CD14-positive monocyte (primary cell): ENCODE measurements at regions not wholly inside any gene's neighbourhood (a gene's known extent, or its start where the extent isn't known, plus 50 kb on each side); places are given as distances from the start of the nearest gene placed in this dataset.

ENCODE experiments used
- DNase-seq, 3 donors: peaks; one replicate each; pipeline ENCODE4 v3.0.0-alpha.2; 2011 to 2022
- H2AFZ ChIP-seq: 2 replicates; pipeline ENCODE4 v1.6.0; 2012; ENCODE audit warnings: mild to moderate bottlenecking, low read depth, low read length, inconsistent platforms; ENCODE audit not compliant: insufficient read depth, poor library complexity, severe bottlenecking
- H3K27ac ChIP-seq, 2 donors: 1 replicate in 1 of 2; 2 replicates in 1 of 2; pipeline ENCODE4 v1.5.1; 2012 to 2013; ENCODE audit warnings: low read length in 2 of 2, control low read depth in 1 of 2, inconsistent platforms in 1 of 2, low read depth in 1 of 2, mild to moderate bottlenecking in 1 of 2
- H3K27me3 ChIP-seq, 2 donors: one replicate each; pipeline versions ENCODE4 v1.6.0 to v1.6.1; 2011 to 2013; ENCODE audit warnings: low read length in 2 of 2; ENCODE audit not compliant: control insufficient read depth in 2 of 2, insufficient read depth in 2 of 2
- H3K36me3 ChIP-seq, 2 donors: replicated peaks in 1 of 2; 1 replicate in 1 of 2; 2 replicates in 1 of 2; pipeline versions ENCODE4 v1.5.1 to v1.6.1; 2012 to 2013; ENCODE audit warnings: low read length in 2 of 2, control low read depth in 1 of 2, inconsistent platforms in 1 of 2, mild to moderate bottlenecking in 1 of 2; ENCODE audit not compliant: insufficient read depth in 2 of 2, control insufficient read depth in 1 of 2
- H3K4me1 ChIP-seq, 2 donors: 1 replicate in 1 of 2; 2 replicates in 1 of 2; pipeline versions ENCODE4 v1.5.1 to v1.6.1; 2012 to 2013; ENCODE audit warnings: low read length in 2 of 2, control low read depth in 1 of 2, inconsistent platforms in 1 of 2, mild to moderate bottlenecking in 1 of 2, moderate library complexity in 1 of 2; ENCODE audit not compliant: insufficient read depth in 2 of 2, control insufficient read depth in 1 of 2
- H3K4me2 ChIP-seq: replicated peaks from 2 replicates; pipeline ENCODE3; 2012; ENCODE audit warnings: low read length, moderate library complexity, mild to moderate bottlenecking; ENCODE audit not compliant: poor library complexity, severe bottlenecking; ENCODE audit errors: extremely low read depth
- H3K4me3 ChIP-seq, 3 experiments: fragments of 200-600 bp in 1 of 3; sonication (generic) in 1 of 3; replicated peaks in 1 of 3; 1 replicate in 2 of 3; 2 replicates in 1 of 3; pipeline ENCODE4 v1.5.1; 2011 to 2013; ENCODE audit warnings: low read length in 3 of 3, mild to moderate bottlenecking in 3 of 3, control low read depth in 2 of 3, low read depth in 2 of 3, inconsistent platforms in 1 of 3, moderate library complexity in 1 of 3
- H3K79me2 ChIP-seq: 2 replicates; pipeline ENCODE4 v1.6.0; 2012; ENCODE audit warnings: mild to moderate bottlenecking, control low read depth, inconsistent platforms, low read length, moderate library complexity; ENCODE audit not compliant: insufficient read depth
- H3K9ac ChIP-seq: 2 replicates; pipeline ENCODE4 v1.6.0; 2017; ENCODE audit warnings: low read length, mild to moderate bottlenecking; ENCODE audit not compliant: insufficient read depth, poor library complexity, severe bottlenecking
- H3K9me3 ChIP-seq, 2 donors: replicated peaks in 1 of 2; 1 replicate in 1 of 2; 2 replicates in 1 of 2; pipeline versions ENCODE4 v1.5.1 to v1.6.1; 2012 to 2013; ENCODE audit warnings: low read length in 2 of 2, control low read depth in 1 of 2; ENCODE audit not compliant: control insufficient read depth in 1 of 2, insufficient read depth in 1 of 2
- H4K20me1 ChIP-seq: 2 replicates; pipeline ENCODE4 v1.6.0; 2012; ENCODE audit warnings: mild to moderate bottlenecking, low read length, control low read depth, moderate library complexity; ENCODE audit not compliant: insufficient read depth
- H3K27ac Mint-ChIP-seq, 7 donors: one replicate each; pipeline ENCODE4 v1.8.0; 2020; ENCODE audit warnings: mild to moderate bottlenecking in 7 of 7, mixed read lengths in 7 of 7, moderate library complexity in 6 of 7, inconsistent platforms in 2 of 7
- H3K27me3 Mint-ChIP-seq, 3 donors: one replicate each; pipeline ENCODE4 v1.8.0; 2021 to 2022; ENCODE audit warnings: low read depth in 3 of 3, mild to moderate bottlenecking in 3 of 3, mixed read lengths in 3 of 3, moderate library complexity in 3 of 3, inconsistent platforms in 1 of 3
- H3K36me3 Mint-ChIP-seq, 2 donors: one replicate each; pipeline ENCODE4 v1.8.0; 2020; ENCODE audit warnings: mixed read lengths in 2 of 2, inconsistent platforms in 1 of 2, mild to moderate bottlenecking in 1 of 2
- H3K4me1 Mint-ChIP-seq: one replicate; pipeline ENCODE4 v1.8.0; 2020; ENCODE audit warnings: mild to moderate bottlenecking, mixed read lengths
- H3K4me3 Mint-ChIP-seq, 2 donors: one replicate each; pipeline ENCODE4 v1.8.0; 2020; ENCODE audit warnings: mild to moderate bottlenecking in 2 of 2, mixed read lengths in 2 of 2, moderate library complexity in 1 of 2
- H3K9me3 Mint-ChIP-seq, 7 donors: one replicate each; pipeline ENCODE4 v1.8.0; 2020 to 2022; ENCODE audit warnings: mixed read lengths in 7 of 7, mild to moderate bottlenecking in 6 of 7, moderate library complexity in 6 of 7, inconsistent platforms in 2 of 7
- WGBS: methylation state at CpG from one replicate; pipeline ENCODE4 v1.1.5; 2013; ENCODE audit warnings: missing lambda C conversion rate; ENCODE audit not compliant: insufficient coverage; 5-methylcytosine and 5-hydroxymethylcytosine counted together
- intact Hi-C, 2 donors: fragments of 100-400 bp; cut with micrococcal nuclease; formaldehyde crosslinking; loops; one replicate each; pipeline versions ENCODE4 v1.15.0 to v1.15.1; 2023
- TF ChIP-seq, protein P1 (sequence below): fragments of 200-600 bp; IDR thresholded peaks from one replicate; pipeline ENCODE4 v1.8.0; 2022; ENCODE audit warnings: antibody characterized with exemption, mild to moderate bottlenecking

- no CpG with 5 or more reads among the region's 2 CpGs for WGBS
- Mint-ChIP-seq H3K27ac (no peak overlapping the region), H3K27me3 (no peaks in the 10 kb centered on the region), H3K36me3 (no peaks in the 10 kb centered on the region), H3K9me3 (no peaks in the 10 kb centered on the region), H3K4me3 (no peak overlapping the region), H3K4me1 (no peaks in the 10 kb centered on the region)
- no peaks in the 10 kb centered on the region for H4K20me1 ChIP-seq
- intact Hi-C loops = loop anchor here in 1 of 2 donors (10.0 kb wide), 2 partner anchors 188 to 1228 kb away; no protein-coding TSS in a partner anchor
- H3K36me3 ChIP-seq = no peaks in the 10 kb centered on the region
- H3K9ac ChIP-seq = no peak overlapping the region
- H3K9me3 ChIP-seq = no peaks in the 10 kb centered on the region
- no peaks in the 10 kb centered on the region for H3K4me1 ChIP-seq
- no peaks in the 10 kb centered on the region for H3K79me2 ChIP-seq
- H3K4me2 ChIP-seq = no peak overlapping the region
- no peak overlapping the region for H3K4me3 ChIP-seq
- DNase-seq = no peak
- TF ChIP-seq, protein P1, sequence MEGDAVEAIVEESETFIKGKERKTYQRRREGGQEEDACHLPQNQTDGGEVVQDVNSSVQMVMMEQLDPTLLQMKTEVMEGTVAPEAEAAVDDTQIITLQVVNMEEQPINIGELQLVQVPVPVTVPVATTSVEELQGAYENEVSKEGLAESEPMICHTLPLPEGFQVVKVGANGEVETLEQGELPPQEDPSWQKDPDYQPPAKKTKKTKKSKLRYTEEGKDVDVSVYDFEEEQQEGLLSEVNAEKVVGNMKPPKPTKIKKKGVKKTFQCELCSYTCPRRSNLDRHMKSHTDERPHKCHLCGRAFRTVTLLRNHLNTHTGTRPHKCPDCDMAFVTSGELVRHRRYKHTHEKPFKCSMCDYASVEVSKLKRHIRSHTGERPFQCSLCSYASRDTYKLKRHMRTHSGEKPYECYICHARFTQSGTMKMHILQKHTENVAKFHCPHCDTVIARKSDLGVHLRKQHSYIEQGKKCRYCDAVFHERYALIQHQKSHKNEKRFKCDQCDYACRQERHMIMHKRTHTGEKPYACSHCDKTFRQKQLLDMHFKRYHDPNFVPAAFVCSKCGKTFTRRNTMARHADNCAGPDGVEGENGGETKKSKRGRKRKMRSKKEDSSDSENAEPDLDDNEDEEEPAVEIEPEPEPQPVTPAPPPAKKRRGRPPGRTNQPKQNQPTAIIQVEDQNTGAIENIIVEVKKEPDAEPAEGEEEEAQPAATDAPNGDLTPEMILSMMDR = no peak
- H3K27me3 ChIP-seq = no peaks in the 10 kb centered on the region
- H3K27ac ChIP-seq = no peak overlapping the region
- no peak overlapping the region for H2AFZ ChIP-seq
Observed at GRCh38 chr3:107247116-107247515, 130.1 kb upstream of the CCDC54 start.

DNA sequence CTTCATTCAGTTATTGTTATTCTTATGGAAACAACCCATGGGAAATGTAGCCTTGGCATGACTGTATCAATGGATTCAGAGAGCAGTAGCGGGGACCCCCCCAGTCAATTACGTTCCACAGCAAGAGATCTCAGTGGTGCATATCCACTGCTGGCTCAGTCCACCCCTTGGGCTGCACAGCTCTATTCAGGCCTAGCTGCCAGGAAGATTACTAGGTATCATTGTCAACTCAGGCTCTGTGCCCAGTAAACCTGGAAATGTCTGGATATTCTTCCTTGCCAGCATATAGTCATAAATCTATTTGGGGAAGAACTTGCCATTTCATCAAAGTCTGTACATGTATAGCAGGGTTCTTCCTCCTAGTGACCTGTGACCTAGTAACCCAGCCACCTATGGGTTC, 128.1 kb upstream of the CCDC54 start:
- Histone ChIP-seq H3K4me1 (no peaks in the 10 kb centered on the region), H4K20me1 (no peaks in the 10 kb centered on the region), H3K27me3 (no peaks in the 10 kb centered on the region), H3K4me3 (no peak overlapping the region), H3K36me3 (no peaks in the 10 kb centered on the region), H3K27ac (no peak overlapping the region), H2AFZ (no peak overlapping the region), H3K4me2 (no peak overlapping the region), H3K9me3 (no peaks in the 10 kb centered on the region), H3K9ac (no peak overlapping the region), H3K79me2 (no peaks in the 10 kb centered on the region)
- WGBS = 100% methylated on average over 2 of the region's 2 CpGs
- Mint-ChIP-seq H3K4me3 (no peak overlapping the region), H3K9me3 (no peaks in the 10 kb centered on the region), H3K27ac (no peak overlapping the region), H3K36me3 (no peaks in the 10 kb centered on the region), H3K27me3 (no peaks in the 10 kb centered on the region), H3K4me1 (no peaks in the 10 kb centered on the region)
- TF ChIP-seq, protein P1 = no peak
- intact Hi-C loops = loop anchor here in 1 of 2 donors (10.0 kb wide), 2 partner anchors 186 to 1226 kb away; no protein-coding TSS in a partner anchor
- no peak for DNase-seq
